Mammary epithelial cell (primary cell): ENCODE measurements at regions not wholly inside any gene's neighbourhood (a gene's known extent, or its start where the extent isn't known, plus 50 kb on each side); places are given as distances from the start of the nearest gene placed in this dataset.
"Not testable (repeated sequence)": the region's sequence is repeated elsewhere in the genome, so short reads cannot be mapped to it uniquely, and the experiment has no call there.

Experiments
- EZH2 ChIP-seq: IDR thresholded peaks from 2 replicates; pipeline ENCODE4 v1.6.1; 2012; ENCODE audit warnings: low read length, inconsistent platforms, borderline replicate concordance
- TF ChIP-seq, protein P1 (sequence below), 2 donors: IDR thresholded peaks in 1 of 2; conservative IDR thresholded peaks in 1 of 2; 2 replicates each; pipeline ENCODE4 v1.5.1; 2011 to 2012; ENCODE audit warnings: inconsistent platforms in 2 of 2, low read length in 2 of 2, mild to moderate bottlenecking in 2 of 2, control low read depth in 1 of 2, low read depth in 1 of 2; ENCODE audit not compliant: insufficient read depth in 1 of 2; ENCODE audit errors: extremely low read depth in 1 of 2

DNA sequence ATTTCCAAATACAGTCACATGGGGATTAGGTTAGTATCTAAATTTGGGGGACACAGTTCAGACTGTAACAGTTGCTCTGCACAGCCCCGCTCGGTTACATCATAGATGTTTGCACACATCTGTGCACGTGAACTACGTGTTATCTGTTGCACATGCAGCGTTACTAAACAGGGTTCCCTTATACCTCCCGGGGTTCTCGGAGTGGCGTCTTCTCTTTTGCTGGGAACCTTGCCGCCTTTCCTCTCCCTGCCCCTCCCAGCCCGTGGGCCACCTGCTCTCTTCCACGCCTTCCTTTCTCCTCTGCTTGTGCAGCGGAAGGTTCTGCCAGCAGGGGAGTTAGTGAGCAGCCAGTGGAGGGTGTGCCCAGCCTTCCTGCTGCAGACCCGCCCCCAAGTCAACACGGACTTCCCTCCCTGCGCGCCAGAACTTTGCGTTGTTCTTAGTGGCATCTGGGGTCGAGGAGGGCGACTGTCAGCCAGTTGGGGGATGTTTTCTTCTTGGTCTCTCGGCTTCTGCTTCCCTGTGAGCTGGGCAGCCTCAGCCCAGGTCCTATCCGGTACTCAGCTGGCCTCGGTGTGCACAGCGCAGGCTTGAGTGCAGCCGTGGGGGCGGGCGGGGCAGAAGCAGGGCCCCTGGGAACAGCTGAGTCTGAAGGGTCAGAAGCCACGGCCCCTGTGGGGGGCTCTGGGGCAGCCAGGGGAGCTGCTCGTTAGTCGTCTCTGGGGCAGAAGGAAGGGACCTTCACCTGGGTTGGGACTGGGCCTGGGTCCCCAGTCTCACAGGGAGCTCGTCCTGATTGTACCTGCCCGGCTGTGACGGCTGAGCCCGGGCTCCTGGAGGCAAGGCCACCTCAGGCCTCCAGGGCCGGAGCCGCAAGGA, 146.7 kb downstream of the IGLL1 start:
- TF ChIP-seq EZH2 = not testable (repeated sequence)
- TF ChIP-seq, protein P1, sequence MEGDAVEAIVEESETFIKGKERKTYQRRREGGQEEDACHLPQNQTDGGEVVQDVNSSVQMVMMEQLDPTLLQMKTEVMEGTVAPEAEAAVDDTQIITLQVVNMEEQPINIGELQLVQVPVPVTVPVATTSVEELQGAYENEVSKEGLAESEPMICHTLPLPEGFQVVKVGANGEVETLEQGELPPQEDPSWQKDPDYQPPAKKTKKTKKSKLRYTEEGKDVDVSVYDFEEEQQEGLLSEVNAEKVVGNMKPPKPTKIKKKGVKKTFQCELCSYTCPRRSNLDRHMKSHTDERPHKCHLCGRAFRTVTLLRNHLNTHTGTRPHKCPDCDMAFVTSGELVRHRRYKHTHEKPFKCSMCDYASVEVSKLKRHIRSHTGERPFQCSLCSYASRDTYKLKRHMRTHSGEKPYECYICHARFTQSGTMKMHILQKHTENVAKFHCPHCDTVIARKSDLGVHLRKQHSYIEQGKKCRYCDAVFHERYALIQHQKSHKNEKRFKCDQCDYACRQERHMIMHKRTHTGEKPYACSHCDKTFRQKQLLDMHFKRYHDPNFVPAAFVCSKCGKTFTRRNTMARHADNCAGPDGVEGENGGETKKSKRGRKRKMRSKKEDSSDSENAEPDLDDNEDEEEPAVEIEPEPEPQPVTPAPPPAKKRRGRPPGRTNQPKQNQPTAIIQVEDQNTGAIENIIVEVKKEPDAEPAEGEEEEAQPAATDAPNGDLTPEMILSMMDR (conservative IDR thresholded peaks at IDR 0.05 in 1 of 2, IDR thresholded peaks at IDR 0.05 in 1 of 2; ENCODE audit: extremely low read depth in 1 of 2, insufficient read depth in 1 of 2, low read depth in 1 of 2, low read length in 2 of 2) = peak in 1 of 2 donors; percentile 40
